HS-27A (cell line): ENCODE measurements at regions not wholly inside any gene's neighbourhood (a gene's known extent, or its start where the extent isn't known, plus 50 kb on each side); places are given as distances from the start of the nearest gene placed in this dataset.

Experiments
- DNase-seq: peaks from one replicate; pipeline ENCODE4 v3.0.0-alpha.2; 2012; ENCODE audit warnings: low read depth, missing footprints

DNA sequence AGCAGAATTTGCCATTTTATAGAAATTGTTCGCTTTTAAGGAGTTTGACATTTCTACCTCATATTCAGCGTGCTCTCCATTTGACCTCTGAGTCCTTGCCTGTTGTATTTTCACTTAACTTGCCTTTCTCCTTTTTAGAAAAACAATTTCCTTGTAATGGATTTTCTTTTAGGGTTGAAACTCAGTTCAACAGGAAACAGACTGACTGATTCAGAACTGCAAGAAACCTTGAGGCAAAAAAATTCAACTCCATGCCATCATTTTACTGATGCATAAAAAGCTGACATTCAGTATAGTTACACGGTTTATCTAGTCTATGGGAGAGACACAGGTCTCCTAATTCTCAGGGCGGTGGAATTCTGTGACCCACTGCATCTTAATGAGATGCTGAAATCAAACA lies 59.8 kb downstream of the MRPS30 start:
- DNase-seq = no peak

- DNase-seq = no peak
Observed at GRCh38 chr5:44869928-44870327, 61.2 kb downstream of the MRPS30 start.

- no peak for DNase-seq
Observed at GRCh38 chr5:44870430-44870829, 61.7 kb downstream of the MRPS30 start.

DNA sequence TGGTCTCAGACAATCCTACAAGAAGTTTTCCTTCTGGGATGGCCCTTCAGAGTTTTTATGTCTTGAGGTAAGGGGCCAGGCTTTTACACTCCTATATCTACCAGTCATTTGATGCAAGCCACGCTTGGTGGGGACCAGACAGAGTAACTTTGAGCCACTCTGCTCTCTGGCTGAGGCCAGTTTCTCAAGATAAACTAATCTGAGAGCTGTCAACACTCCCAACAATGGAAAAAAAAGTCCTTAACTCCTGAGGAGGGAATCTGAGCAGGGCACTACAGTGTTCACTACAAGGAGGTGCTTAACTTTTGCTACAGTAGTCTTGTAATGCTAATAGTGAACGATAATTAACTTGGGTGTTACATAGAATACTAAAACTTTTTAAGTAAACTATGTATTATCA lies 62.7 kb downstream of the MRPS30 start:
- DNase-seq = no peak

DNA sequence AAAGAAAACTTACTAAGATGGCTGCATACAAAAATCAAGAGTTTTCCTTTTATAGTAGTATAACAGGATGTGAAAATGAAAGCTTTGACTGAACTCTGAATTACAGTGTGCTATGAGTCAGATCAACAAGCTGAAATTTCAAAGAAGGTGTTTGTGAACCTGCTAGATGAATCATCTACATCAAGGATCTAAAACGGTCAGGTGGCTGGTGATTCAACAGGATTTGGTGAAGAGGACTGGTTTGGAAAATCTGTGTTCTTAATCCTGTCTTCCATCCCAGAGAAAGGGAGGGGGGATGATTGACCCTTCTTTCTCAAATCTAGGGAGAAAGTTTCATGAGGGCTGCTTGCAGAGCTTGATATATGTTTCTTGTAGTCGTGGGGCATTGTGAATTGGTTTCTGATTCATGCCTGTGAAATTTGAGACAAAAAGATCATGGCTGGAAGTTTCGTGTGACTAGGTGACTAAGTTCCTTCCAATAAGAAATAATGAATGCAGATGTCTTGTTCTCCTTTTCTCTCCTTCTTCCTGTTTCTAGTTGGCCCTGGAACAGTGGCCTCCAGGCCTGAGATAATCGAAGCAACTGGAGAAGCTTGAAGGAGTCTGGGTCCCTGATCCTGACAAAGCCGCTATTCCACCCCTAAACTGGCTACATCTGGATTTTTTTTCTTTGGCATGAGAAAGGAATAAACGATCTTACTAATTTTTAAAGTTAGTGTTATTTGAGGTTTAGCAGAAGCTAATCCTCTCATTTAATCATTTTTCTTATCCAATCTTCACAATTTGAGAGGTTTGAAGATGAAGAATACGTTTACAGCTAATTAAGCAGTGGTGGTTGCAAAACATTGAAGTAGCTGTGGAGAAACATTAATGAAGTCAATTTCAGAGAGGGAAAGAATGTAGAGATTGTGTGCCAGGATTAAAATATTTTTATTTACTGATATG lies 67.2 kb downstream of the MRPS30 start:
- peak; percentile 47 for DNase-seq

DNA sequence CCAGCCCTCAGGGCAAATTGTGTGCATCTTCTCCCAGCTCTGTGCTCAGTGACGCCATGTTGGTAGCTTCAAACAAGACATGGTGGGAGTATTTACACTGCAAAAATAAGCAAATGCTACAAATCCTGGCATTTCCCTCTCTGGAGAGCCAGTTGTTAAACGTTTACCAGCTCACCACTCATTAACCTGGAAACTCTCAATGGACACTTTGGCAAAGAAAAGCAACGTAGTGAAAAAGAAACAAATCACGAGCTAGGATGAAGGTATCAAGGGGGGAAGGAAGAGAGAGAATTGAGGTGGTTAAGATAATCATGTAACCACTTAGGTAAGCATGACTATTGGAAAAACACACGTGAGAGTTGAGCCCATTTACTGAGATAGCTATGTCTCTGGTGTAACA lies 72.5 kb downstream of the MRPS30 start:
- no peak for DNase-seq

GRCh38 chr5:44884036-44884435 lies 75.3 kb downstream of the MRPS30 start:
- no peak for DNase-seq

- DNase-seq = no peak
Observed at GRCh38 chr5:44885903-44886302, 77.2 kb downstream of the MRPS30 start.

- DNase-seq = no peak
Observed at GRCh38 chr5:44887722-44888121, 79.0 kb downstream of the MRPS30 start.

GRCh38 chr5:44888435-44888834 lies 79.7 kb downstream of the MRPS30 start:
- no peak for DNase-seq

GRCh38 chr5:44891116-44891515 lies 82.4 kb downstream of the MRPS30 start:
- no peak for DNase-seq

- DNase-seq = no peak
Observed at GRCh38 chr5:44900273-44900954, 91.7 kb downstream of the MRPS30 start.

- DNase-seq = no peak
Observed at GRCh38 chr5:44907396-44907795, 98.6 kb downstream of the MRPS30 start.

DNA sequence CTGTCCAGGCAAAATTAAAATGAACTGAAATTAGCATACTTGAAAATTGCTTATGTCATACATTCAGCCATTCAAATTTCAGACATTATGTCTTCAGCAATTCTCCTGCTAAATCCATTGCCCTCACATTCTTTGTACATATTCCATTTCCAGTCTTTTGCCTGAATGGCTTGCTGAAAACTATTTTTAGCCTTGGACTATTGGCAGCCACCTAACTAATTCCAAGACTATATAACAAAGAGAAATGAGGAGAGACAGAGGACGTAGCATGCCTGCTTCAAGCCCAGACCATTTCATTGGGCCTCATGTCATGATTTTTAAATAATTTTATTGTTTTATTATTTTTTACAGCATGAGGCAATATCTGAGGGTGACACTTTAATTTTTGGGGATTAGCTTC lies 100.3 kb downstream of the MRPS30 start:
- no peak for DNase-seq

GRCh38 chr5:44911501-44911900 lies 102.8 kb downstream of the MRPS30 start:
- DNase-seq = no peak

DNA sequence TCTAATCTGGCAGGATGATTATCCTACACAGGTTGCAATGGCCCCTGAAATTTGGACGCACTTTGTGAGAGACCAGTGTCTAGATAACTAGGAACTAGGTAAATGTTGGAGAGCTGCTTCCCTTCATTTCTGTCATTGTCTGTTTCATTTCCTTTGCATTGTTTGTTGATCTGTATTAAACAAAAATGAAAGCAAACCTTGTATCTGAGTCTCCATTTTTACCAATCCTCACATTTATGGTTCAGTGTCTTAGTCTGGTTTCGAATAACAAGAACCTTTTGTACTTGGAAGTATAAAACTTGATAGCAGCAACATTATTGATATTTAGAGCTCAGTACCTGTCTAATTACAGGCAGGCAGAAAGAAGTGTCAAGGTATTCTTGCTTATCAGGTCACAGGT lies 105.5 kb downstream of the MRPS30 start:
- DNase-seq = no peak

DNA sequence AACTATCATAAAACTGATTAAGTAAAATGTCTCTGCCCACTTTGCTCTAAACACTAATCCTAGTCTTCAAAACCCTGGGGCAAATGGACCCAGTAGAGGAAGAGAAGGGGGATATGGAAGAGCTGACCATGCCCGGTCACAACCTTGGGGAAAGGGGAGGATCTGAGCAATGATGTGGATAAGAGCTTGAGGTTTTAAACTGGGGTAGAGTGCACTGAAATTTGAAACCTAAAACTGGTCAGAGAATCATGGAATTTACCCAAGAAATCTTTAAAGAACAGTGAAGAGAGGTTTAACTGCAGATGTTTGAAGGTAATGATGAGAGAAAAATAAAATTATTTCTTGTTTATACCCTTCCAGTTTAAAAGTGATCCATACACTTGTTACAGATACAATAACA lies 110.8 kb downstream of the MRPS30 start:
- no peak for DNase-seq

DNA sequence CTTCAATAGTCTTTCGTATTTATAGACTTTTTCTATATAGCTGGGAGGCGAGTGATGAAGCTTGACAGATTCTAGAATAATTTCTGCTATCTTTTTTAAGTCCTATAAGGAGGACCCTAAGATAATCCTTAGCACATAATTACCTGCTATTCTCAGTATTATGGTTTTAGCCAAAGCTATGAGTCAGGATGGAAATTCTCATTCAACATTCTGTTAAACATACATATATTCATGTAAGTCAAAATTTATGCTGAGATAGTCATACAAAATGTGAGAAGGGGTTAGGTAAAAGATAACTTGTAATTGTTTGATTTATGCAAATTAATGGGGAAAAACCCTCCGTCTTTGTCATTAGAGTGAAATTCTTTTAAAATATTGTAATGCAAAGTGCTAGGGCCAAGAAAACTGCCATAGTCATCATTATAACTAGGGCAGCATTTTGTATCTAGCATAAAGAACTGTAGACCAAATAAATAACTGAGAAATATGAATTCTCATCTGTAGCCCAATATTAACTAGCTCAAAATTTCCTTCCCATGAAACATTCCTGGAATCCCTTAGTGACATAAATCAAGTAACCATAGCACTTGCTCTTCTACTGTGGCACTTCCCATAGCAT lies 118.5 kb downstream of the MRPS30 start:
- no peak for DNase-seq

DNA sequence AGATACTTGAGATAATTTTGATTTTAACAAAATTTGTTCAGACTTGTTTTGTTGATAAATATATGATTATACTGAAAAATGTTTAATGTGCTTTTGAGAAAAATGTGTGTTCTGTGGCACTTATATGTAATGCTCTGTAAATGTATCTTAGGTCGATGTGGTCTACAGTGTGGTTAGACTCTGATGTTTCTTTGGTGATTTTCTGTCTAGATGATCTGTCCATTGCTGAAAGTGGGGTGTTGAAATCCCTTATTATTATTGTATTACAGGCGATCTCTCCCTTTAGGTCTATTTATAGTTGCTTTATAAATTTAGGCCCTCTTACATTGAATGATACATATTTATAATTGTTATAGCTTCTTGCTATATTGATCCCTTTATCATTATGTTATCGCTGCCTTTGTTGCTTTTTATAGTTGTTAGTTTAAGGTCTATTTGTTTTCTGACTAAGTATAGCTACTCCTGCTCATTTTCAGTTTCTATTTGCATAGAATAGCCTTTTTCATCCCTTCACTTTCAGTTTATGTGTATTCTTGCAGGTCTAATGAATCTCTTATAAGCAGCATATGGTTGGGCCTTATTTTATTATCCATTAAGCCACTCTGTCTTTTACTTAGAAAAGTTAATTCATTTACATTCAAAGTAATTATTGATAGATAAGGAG lies 124.3 kb downstream of the MRPS30 start:
- no peak for DNase-seq

DNA sequence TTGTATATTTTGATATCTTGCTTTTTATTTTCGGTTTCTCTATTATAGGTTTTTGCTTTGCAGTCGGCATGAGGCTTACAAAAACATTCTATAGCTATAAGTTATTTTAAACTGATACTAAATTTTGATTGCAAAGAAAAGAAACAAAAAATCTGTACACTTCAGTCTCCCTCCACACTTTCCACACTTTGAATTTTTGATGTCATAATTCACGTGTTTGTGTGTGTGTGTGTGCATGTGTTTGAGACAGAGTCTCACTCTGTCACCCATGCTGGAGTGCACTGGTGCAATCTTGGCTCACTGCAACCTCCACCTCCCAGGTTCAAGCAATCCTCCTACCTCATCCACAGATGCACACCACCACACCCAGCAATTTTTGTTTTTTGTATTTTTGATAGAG lies 124.9 kb downstream of the MRPS30 start:
- DNase-seq = no peak

GRCh38 chr5:44935262-44935661 lies 126.5 kb downstream of the MRPS30 start:
- no peak for DNase-seq

GRCh38 chr5:44935871-44936270 lies 127.1 kb downstream of the MRPS30 start:
- DNase-seq = no peak
